ENCODE measurements at regions not wholly inside any gene's neighbourhood (a gene's known extent, or its start where the extent isn't known, plus 50 kb on each side); places are given as distances from the start of the nearest gene placed in this dataset.

DNA sequence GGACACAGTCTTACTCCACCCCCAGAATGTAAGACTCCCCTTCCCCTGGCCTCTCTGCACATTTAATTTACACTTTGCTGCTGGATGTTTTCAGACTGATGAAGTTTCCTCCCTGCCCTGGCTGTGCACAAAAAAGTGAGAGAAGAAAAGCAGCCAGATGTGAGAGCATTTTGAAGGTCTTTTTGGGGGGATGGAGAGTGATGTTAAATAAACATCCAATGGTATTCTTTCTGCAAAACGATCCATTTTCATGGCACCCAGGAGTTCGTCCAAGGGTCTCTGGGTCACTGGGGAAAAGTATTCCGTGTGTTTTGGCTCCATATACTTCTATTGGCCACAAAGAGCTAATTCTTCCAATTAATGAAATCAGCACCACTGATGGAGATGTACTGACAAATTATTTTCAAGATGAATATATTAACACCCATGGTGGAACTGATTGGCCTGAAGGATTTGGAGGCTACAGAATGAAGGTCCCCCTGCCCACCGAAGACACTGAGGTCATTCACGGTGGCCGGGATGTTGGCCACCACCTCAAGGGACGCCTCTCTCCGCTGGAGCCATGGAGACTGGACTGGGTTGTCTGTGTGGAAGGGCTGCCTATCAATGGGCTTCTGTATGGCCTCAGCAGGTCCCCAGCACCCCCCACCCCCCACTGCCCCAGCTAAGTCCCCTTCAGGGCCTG lies 107.6 kb upstream of the PKDCC start:
- TF ChIP-seq, protein P1, sequence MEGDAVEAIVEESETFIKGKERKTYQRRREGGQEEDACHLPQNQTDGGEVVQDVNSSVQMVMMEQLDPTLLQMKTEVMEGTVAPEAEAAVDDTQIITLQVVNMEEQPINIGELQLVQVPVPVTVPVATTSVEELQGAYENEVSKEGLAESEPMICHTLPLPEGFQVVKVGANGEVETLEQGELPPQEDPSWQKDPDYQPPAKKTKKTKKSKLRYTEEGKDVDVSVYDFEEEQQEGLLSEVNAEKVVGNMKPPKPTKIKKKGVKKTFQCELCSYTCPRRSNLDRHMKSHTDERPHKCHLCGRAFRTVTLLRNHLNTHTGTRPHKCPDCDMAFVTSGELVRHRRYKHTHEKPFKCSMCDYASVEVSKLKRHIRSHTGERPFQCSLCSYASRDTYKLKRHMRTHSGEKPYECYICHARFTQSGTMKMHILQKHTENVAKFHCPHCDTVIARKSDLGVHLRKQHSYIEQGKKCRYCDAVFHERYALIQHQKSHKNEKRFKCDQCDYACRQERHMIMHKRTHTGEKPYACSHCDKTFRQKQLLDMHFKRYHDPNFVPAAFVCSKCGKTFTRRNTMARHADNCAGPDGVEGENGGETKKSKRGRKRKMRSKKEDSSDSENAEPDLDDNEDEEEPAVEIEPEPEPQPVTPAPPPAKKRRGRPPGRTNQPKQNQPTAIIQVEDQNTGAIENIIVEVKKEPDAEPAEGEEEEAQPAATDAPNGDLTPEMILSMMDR (IDR thresholded peaks at IDR 0.05) = no peak
- no peaks in the 10 kb centered on the region for H3K27me3 ChIP-seq
- ATAC-seq = no peak
- no peak for DNase-seq
- 59 to 76% methylated on average over 8 of the region's 8 CpGs for WGBS, 2 donors
- H3K27ac ChIP-seq = no peak overlapping the region
- H3K36me3 ChIP-seq = no peaks in the 10 kb centered on the region
- FAIRE-seq = no peak
- intact Hi-C loops (cut with DNase I) = no loop called here
- H3K9me3 ChIP-seq = no peaks in the 10 kb centered on the region
- no peak overlapping the region for H3K4me3 ChIP-seq
- H3K4me1 ChIP-seq = no peaks in the 10 kb centered on the region

DNA sequence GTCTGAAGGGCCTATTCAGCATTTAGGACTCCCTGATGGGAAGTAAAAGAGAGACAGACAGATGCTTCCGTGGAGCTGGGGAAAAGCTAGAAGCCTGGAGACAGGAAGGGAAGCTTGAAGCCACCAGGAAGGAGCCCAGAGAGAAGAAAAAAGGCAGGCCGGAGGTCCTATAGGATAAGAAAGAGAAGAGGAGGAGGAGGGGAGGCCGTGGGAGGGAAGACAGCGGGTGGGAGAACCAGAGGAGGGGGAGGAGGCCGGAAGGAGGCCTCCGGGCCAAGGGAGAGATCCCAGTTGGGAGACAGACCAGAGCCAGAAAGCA lies 107.1 kb upstream of the PKDCC start:
- H3K4me1 ChIP-seq = no peaks in the 10 kb centered on the region
- H3K36me3 ChIP-seq = no peaks in the 10 kb centered on the region
- 51 to 69% methylated on average over 6 of the region's 6 CpGs for WGBS, 2 donors
- no peaks in the 10 kb centered on the region for H3K27me3 ChIP-seq
- TF ChIP-seq, protein P1 (IDR thresholded peaks at IDR 0.05) = no peak
- intact Hi-C loops (cut with DNase I) = no loop called here
- H3K9me3 ChIP-seq = no peaks in the 10 kb centered on the region
- DNase-seq (no peak), FAIRE-seq (no peak), ATAC-seq (peak in 1 of 4 donors; percentile 39)
- no peak overlapping the region for H3K4me3 ChIP-seq
- H3K27ac ChIP-seq = no peak overlapping the region

DNA sequence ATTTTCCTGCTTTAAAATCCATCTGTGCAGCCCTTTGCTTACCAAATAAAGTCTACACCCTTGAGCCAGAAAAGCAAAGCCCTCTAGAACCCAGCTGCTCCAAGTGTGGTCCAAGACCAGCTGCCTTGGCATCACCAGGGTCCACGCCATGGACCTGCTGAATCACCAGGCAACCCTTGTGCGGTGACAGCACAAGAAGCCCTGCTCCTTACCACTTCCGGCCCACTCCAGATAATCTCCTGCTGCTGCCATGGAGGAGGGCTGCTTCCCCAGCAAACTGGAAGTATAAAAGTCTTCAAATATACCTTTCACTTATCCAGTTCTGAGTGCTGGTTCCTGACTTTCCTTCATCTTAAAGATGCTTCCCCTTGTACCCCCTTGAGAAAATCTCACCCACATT lies 106.0 kb upstream of the PKDCC start:
- intact Hi-C loops (cut with DNase I) = no loop called here
- WGBS, 2 donors = 88 to 89% methylated on average over 3 of the region's 3 CpGs
- no peaks in the 10 kb centered on the region for H3K36me3 ChIP-seq
- DNase-seq (no peak), ATAC-seq (no peak), FAIRE-seq (no peak)
- H3K27ac ChIP-seq = no peak overlapping the region
- H3K4me1 ChIP-seq = no peaks in the 10 kb centered on the region
- H3K27me3 ChIP-seq = no peaks in the 10 kb centered on the region
- H3K9me3 ChIP-seq = no peaks in the 10 kb centered on the region
- TF ChIP-seq, protein P1 (IDR thresholded peaks at IDR 0.05) = no peak
- H3K4me3 ChIP-seq = no peak overlapping the region

DNA sequence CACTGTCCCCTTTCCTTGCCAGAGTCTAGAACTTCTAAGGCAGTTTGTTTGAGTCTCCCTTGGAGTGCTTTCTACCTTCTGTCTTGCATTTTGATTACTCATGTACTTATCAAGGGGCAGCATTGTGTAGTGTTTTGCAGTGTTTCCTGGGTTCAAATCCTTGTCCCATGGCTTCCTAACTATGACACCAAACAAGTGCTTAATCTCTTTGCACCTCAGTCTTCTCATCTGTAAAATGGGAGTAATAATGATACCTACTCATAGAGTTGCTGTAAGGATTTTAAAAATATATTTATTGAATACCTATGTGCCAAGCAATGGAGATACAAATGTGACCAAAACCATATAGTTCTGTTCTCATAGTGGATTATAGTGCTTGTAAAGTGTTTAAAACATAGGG lies 105.5 kb upstream of the PKDCC start:
- Histone ChIP-seq H3K4me3 (no peak overlapping the region), H3K9me3 (no peaks in the 10 kb centered on the region), H3K4me1 (no peaks in the 10 kb centered on the region), H3K27me3 (no peaks in the 10 kb centered on the region), H3K36me3 (no peaks in the 10 kb centered on the region), H3K27ac (no peak overlapping the region)
- ATAC-seq (no peak), FAIRE-seq (no peak), DNase-seq (no peak)
- intact Hi-C loops (cut with DNase I) = no loop called here
- TF ChIP-seq, protein P1 (IDR thresholded peaks at IDR 0.05) = no peak

DNA sequence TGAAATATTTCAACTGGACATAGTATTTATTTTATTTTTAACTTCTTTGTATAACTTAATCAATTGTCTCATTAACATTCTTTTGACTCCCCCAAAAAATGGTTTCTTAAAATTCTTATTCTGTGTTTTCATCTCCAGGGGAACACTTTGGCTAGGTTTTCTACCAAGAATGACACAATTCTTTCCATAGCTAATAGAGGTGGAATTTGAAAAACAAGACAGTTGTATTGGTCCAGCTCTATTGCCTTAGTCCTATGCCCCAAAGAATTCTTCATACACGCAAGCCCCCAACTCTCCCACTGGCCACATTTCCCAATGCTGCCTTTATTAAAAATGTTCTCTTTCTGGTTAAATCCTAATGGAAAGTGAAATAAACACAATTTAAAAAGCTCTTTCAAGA lies 104.7 kb upstream of the PKDCC start:
- ATAC-seq = no peak
- WGBS, 2 donors = 91 to 94% methylated on average over 1 of the region's 1 CpG
- Histone ChIP-seq H3K36me3 (no peaks in the 10 kb centered on the region), H3K9me3 (no peaks in the 10 kb centered on the region), H3K4me3 (no peak overlapping the region), H3K4me1 (no peaks in the 10 kb centered on the region), H3K27ac (no peak overlapping the region), H3K27me3 (no peaks in the 10 kb centered on the region)
- TF ChIP-seq, protein P1 (IDR thresholded peaks at IDR 0.05) = no peak
- no peak for FAIRE-seq
- intact Hi-C loops (cut with DNase I) = no loop called here
- no peak for DNase-seq

Measured in pancreas (tissue), 10 donors.